ENCODE measurements at regions not wholly inside any gene's neighbourhood (a gene's known extent, or its start where the extent isn't known, plus 50 kb on each side); places are given as distances from the start of the nearest gene placed in this dataset.

DNA sequence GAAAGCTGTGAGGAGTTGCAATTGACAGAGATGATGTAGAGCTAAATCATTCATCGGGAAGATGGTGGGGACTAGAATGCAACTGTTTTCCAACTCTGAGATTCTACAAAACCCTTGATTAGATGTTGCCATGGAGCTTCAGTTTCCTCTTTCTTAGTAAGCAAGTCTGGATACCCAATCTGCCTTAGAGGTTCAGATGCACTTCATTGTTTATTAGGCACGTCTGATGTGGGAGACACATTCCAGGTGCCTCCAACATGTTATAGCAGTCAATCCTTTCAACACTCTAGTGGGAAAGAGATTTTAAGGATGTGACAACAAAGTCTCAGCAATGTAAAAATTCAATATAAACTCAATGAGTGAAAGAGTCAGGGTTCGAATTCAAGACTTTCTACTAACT is 291.3 kb upstream of the PHYHIPL start:
- no peak for DNase-seq

DNA sequence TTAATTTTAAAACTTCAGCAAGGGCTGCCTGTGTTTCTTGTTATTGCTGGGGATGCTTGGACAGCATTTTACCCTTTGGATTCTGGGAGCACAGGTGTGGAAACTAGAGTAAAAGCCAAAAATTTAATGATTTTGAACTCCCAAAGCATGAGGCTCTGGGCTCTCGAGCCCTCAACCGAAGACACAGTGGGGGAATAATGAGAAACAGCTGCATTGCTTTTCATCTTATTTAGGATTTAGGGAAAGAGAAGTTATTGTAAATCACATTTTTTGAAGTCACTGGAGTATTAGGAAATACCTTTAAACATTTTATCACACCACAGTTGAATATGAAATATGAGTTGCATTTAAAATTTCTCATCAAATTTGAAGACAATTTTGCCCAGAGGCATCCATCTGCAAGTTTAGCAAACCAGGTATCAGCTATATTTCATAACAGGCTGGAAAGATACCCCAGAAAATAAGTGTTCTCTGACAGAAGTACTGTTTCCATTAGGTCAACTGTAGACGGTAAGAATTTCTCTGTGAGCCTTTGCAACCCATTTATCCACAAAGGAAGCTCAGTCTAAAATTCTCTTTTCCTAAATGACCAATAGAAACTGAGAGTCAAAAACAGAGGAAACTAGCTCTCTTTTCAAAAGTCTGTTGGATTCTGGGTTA is 290.6 kb upstream of the PHYHIPL start:
- no peak for DNase-seq

DNA sequence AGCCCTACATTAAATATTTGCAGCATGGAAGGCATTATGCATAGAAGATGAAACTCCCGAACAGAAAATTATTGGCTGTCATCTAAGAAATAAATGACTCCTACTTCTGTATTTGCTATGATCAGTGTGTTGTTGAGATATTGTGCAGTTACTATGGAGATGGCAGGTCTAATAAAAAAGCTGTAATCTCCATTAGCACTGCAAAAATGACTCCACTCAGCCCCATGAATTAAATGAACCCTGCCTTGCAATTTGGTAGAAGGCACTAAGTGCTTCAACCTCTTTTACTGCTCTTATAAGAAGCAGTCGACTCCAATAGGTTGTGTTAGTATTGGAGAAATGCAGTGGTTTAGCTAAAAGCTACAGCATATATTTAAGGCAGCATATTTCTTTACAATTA is 290.0 kb upstream of the PHYHIPL start:
- no peak for DNase-seq

GRCh38 chr10:58887474-58887873 is 289.0 kb upstream of the PHYHIPL start:
- no peak for DNase-seq

DNA sequence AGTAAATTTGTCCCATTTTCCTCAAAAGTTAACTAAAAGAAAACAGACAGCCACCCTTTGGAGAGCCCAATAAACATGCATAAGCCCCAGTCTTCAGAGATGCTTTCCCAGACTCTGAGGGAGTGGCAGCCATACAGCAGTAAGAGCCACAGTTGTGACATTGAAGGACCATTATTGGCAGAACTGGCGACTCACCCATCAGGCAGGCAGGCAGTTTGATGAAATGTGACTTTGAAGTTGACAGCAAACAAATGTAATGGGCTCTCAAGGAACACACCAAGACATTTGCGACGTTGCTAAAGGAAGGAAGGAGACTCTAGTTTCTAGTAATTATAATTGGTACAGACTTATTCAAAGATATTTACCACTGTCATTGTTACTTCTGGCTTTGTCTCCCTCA is 287.5 kb upstream of the PHYHIPL start:
- DNase-seq: no peak

DNA sequence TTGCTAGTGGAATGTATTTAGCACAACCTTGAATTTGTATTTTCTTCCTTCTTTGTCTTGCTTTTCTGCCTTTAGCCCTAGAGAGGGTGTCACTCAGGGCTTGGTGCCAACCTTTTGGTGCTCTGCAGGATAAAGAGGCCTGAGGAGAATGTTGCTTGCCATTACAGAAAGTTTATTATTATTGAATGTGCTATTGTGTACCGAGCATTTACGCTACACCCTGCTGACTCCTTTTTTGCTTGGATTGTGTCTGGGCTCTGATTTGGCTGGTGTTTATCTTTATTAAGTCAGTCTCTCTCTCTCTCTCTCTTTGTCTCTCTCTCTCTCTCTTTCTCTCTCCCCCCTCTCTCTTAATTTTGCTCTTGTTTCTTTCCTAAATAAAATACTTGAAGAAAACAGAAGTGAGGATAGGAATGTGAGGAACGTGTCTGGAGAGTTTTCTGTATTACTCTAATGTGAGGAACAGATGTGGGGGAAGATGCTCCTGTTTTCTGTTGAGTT is 284.4 kb upstream of the PHYHIPL start:
- DNase-seq: no peak

DNA sequence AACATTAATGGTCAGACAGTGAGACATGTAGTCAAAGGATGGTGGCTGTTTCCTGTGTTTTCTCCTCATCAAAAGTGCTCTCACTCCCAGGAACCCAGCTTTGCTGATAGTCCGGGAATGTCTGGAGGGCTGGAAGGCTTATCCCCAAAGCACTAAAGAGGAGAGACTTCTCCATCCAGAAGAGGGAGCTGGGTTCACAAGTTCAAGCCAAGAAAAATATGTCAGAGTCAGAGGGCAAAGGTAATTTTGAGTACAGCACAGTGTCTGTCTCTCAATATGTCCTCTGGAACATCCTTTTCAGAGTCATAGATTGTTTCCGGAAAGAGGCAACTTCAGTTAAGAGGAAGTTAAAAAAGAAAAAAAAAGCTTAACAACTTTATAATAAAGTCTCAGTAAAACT is 281.5 kb upstream of the PHYHIPL start:
- no peak for DNase-seq

GRCh38 chr10:58896229-58896628 is 280.2 kb upstream of the PHYHIPL start:
- no peak for DNase-seq

DNA sequence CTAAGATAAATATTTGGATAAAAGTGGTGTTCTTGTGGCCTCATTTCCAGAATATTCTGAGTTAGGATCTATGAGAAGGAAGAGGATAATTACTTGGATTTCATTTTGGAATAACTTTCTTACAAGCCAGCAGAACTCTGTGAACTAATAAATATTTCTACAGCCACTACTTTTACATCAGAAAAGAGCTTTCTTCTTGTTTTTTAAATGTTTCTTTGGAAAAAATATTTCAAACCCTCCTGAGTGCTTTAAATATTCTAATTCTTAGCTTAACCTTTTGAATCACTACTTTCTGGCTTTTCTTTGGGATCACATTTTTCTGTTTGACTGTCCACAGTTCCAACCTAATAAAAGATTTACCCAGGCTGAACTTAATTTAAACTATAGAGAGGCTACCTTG is 279.2 kb upstream of the PHYHIPL start:
- no peak for DNase-seq

DNA sequence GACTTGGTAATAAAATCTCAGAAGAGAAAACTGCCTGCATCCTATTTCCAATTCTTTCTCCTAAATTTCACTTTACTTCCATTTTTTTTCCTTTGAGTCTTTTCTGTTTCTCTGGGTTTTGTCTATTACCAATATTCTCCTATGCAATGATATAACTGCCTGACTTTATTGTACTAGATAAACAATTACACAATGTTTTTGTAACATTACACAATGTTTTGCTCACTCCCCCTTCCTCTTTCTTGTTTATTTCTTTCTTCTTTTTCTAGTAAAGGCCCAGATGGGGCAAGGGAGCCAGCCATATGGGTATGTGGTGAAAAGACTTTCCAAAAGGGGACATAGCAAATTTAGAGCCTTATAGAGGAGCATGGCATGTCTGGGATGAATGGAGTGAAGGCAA is 278.7 kb upstream of the PHYHIPL start:
- no peak for DNase-seq

DNA sequence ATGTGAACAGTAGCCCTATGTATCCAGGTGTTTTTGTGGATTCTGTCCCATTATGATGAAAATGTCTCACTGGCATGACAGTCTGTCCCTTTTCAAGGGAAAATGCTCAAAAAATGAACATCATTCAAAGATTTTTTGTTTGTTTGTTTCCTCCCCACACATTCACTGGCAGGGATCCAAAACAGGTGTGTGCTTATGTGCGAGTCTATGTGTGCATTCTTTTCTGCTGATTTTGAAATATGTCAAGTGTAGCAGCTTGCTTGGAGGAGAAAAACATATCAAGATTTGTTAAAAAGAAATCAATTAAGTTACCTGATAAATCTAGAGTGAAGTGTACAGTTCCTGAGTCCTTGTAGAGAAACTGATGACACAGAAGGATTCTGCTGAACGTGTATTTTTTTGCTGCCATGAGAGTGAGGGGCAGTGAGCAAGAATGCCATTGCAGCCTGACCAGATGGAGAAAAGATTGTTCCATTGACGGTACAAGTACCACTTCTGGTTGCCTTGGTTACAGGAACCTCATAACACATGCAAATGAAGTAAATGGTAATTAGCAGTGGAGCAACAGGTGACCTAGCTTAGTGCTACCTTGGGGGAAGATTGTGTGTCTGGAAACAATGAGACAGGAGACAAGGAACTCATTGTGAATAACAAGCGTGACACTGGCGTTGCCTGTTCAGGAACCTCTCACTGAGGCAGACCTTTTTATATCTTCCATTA is 277.4 kb upstream of the PHYHIPL start:
- DNase-seq: no peak

DNA sequence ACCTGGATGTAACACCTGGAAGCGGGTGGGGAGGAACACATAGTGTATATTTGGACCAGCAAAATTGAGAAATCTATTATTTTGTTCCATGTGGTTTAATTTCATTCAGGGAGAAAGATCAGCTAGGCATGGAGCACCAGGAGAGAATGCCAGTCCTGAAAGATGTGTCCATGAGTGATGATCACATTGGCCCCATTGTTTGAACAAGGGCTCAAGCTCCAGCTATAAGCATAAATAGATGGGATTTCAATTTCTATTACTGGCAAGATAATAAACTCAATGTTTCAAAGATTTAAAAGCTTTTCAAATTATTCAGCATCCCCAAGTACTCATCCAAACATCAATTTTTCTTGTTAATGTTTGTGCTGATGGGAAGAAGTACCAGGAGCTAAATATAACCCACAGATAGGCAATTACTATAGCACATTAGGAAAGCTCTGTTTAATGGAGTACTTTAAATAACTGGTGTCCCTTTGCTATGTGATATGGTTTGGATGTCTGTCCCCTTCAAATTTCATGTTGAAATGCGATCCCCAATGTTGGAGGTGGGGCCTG is 275.3 kb upstream of the PHYHIPL start:
- no peak for DNase-seq

DNA sequence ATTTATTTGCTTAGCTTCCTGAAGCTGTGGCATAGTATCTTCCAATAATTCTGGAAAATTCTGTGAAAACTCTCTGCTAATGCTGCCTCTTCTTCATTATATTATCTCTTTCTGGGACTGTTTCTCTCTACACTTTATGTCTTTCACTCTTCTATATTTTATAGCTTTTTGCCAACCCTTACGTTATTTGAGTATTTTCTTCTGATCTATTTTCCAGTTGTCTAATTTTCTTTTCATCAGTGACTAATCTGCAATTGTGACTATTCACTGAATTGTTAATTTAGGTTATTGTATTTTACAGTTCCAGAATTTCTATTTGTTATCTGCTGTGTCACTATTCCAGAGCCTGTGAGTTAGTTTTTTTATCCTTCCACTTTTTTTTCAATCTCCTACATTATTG is 273.4 kb upstream of the PHYHIPL start:
- no peak for DNase-seq

DNA sequence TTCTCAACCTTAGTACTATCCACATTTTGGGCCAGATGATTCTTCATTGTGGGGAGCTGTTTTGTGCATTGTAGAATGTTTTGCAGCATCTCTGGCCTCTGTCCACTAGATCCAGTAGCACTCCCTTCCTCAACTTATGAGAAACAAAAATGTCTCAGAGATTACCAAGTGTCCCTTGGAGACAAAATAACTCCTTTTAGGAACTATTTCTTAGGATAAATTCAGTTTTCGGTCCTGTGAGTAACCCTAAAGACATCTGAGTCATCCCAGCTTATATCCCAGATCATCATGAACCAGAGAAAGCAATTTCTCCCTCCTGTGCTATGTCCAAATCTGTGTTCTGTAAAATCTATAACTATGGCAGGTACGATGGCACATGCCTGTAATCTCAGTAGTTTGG is 266.6 kb upstream of the PHYHIPL start:
- no peak for DNase-seq

DNA sequence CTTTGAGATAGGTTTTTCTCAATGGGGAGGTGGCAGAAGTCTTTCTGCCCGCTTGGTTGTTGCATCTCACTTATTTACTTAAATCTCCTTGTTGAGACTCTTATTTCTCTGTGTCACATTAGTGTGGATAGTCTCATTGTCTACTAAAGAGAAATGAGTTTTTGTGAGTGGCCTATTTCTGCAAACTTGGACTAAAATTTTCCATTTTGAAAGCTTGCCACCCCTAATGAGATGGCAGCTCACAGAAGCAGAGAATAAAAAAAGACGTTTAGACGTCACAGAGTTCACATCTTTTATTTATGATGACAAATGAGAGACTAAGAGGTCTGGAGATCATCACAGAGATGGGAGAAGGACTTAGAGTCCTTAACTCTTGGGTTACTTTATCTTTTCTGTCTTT is 262.7 kb upstream of the PHYHIPL start:
- DNase-seq: no peak

DNA sequence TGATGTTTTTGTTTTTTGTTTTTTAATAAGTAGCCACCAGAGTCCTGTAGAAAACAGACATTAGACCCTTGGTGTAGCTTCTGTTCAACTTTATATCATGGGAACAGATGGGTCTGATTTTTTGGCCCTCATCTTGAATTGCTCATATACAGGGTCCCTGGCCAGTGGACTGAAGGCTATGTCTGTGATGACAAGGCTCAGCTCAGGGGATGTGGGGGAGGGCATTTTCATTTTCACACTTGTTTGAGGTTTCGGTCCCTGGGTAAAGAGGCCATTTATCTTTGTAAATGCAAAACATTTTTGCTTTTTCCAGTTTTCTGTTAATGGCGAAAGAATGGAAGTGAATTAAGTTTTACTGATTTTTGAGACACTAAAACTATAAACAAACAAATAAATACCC is 257.6 kb upstream of the PHYHIPL start:
- no peak for DNase-seq

DNA sequence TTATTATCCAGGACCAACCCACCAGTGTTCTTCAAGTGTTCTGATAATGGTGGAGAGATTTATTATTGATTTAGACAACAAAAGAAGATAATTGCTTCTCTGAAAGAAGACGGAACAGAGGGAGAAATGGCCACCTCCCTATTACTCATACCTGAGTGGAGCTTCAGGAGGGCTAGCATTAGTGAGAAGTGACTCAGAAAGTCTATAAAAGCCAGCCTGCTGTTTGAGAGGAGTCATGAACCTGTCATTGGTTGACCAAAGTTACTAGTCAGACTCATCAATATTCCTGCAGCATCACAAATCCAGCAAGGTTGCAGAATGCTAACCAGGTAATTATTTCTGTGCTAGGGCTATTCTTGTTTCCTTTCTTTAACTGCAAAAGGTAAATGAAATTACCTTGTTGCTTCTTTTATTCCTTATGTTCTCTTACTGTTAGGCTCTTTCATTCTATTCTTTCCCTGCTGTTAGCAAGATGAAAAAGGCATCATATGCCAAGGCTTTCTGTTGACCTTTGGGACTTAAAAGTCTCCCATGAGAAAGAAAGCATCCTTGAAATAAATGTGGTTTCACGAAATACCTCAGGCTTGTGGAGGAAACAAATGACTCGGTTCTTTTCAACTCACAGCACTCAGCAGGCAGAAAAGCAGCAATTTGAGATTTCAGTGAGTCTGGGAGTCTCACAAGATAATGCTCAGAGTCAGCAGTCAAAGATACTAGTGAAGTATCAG is 256.4 kb upstream of the PHYHIPL start:
- DNase-seq: no peak

DNA sequence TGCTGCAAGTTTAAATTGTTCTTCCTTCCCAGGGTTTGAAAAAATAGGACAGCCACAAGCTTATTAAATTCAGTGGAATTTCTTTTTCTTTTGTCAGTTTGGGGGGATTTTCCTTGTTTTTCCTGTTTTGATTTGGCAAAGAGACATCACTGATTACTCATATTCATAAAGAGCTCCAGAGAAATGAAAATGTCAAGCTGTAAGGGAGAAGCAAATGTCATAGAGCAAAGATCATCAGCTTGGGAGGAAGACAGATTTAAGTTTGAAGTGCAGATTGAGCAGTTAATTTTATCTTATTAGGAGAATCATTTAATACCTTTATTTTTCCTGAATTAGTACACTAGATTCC is 255.8 kb upstream of the PHYHIPL start:
- no peak for DNase-seq

DNA sequence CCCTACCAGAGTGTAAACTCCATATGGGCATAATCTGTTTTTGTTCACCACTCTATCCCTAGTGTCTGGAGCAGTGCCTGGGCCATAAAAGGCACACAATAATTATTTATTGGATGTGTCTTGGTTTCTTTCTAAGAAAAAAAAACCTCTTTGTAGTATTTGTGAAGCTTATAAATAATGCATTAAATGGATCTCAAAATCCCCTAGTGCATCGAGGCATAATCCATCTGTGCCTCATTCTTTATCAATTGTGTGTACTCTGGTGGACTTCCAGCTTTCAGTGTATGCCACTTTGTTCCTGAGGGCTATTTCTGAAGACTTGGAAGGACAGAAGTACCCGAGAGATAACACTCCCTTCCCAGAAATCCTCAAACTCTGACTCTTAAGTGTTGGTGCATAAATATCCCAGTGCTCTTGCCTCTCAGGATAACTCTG is 255.0 kb upstream of the PHYHIPL start:
- DNase-seq: no peak

DNA sequence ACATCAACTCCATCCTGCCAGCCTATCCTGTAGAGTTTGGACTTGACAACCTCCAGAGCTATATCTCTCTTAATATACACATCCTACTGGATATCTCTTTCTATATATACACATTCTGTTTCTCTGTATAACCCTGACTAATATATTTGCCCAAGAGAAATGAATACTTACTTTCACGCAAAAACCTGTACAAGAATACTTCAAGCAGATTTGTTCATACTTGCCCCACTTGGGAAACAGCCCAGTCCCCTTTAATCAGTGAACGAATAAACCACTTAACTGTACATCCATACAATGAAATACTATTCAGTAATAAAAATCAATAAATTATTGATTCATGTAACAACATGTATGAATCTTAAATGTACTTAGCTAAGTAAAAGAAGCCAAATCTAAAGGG is 251.1 kb upstream of the PHYHIPL start:
- no peak for DNase-seq

DNA sequence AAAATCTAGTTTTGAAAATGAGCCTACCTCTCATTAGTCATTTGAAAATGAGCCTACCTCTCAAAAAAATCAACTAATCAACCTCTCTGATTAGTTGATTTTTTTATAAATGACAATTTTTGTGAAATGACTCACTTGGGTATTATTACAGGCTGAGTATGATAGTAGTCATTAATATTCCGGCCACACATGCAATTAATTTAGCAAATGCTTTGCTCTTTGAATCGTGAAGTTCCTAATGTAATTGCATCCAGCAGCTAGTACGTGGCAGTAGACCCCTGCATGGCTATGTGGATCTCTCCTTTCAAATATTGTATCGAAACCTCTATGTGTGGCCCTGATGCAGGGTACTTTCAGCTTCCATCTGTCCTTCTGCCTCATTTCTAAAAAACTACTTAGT is 245.9 kb upstream of the PHYHIPL start:
- no peak for DNase-seq

DNA sequence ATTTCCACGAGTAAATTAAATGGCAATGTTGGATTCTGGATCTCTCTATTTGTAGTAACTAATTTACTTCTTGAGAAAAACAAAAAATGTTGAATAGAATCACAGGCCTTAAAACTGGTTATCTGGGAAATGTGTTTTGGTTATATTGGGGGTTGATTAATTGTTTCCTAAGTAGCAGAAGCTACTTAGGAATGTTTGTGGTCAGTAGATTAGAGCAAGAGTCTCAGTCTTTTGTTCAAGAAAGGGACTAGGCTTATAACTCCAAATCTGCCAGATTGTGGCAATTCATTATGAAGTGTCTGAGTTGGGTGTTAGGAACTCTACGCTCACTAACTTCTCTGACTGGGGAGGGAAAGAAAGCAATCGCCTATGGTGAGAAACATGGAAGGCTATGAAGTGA is 244.3 kb upstream of the PHYHIPL start:
- DNase-seq: no peak

GRCh38 chr10:58932577-58933314 is 243.7 kb upstream of the PHYHIPL start:
- DNase-seq: no peak

Data from hematopoietic multipotent progenitor cell treated with erythropoietin and hydrocortisone succinate and interleukin-3 and kit ligand, for 8 days (in vitro differentiated cells).